GM21786 (cell line): ENCODE measurements at regions not wholly inside any gene's neighbourhood (a gene's known extent, or its start where the extent isn't known, plus 50 kb on each side); places are given as distances from the start of the nearest gene placed in this dataset.
"Not testable (repeated sequence)": the region's sequence is repeated elsewhere in the genome, so short reads cannot be mapped to it uniquely, and the experiment has no call there.

Experiments used
- ATAC-seq: cut with Tn5 transposase; IDR thresholded peaks from one replicate; pipeline ENCODE4 v1.9.1; 2021; ENCODE audit not compliant: unreplicated experiment

- ATAC-seq: not testable (repeated sequence)
Observed at GRCh38 chr20:41685145-41685544, 67.0 kb upstream of the CHD6 start.

- ATAC-seq: no peak
Observed at GRCh38 chr20:41678799-41679198, 60.6 kb upstream of the CHD6 start.

GRCh38 chr20:41672282-41672681 is 54.1 kb upstream of the CHD6 start:
- no peak for ATAC-seq

- no peak for ATAC-seq
Observed at GRCh38 chr20:41671143-41671542, 53.0 kb upstream of the CHD6 start.

GRCh38 chr20:41670631-41671030 is 52.5 kb upstream of the CHD6 start:
- no peak for ATAC-seq

- no peak for ATAC-seq
Observed at GRCh38 chr20:41669708-41670263, 51.6 kb upstream of the CHD6 start.

GRCh38 chr20:41668057-41668749 is 50.0 kb upstream of the CHD6 start:
- ATAC-seq: no peak
